Upper lobe of right lung (tissue), 1 donor: ENCODE measurements at regions not wholly inside any gene's neighbourhood (a gene's known extent, or its start where the extent isn't known, plus 50 kb on each side); places are given as distances from the start of the nearest gene placed in this dataset.

ENCODE experiments used
- ATAC-seq: fragments of 200-7000 bp; cut with Tn5 transposase; one replicate; pipeline ENCODE4 v1.9.1; 2020; ENCODE audit warnings: mild to moderate bottlenecking, moderate library complexity
- DNase-seq: peaks from one replicate; pipeline ENCODE4 v3.0.0-alpha.2; 2020
- H3K27ac ChIP-seq: fragments of 200-600 bp; one replicate; pipeline ENCODE4 v1.8.0; 2022
- H3K27me3 ChIP-seq: fragments of 200-600 bp; one replicate; pipeline ENCODE4 v1.8.0; 2022; ENCODE audit warnings: mild to moderate bottlenecking
- H3K36me3 ChIP-seq: fragments of 200-600 bp; one replicate; pipeline ENCODE4 v1.8.0; 2022
- H3K4me1 ChIP-seq: fragments of 200-600 bp; one replicate; pipeline ENCODE4 v1.8.0; 2022
- H3K4me3 ChIP-seq: fragments of 200-600 bp; one replicate; pipeline ENCODE4 v1.8.0; 2022; ENCODE audit warnings: mild to moderate bottlenecking
- H3K9me3 ChIP-seq: fragments of 200-600 bp; one replicate; pipeline ENCODE4 v1.8.0; 2022
- intact Hi-C: fragments of 100-400 bp; cut with DNase I; formaldehyde crosslinking; loops from one replicate; pipeline ENCODE4 v1.11.0; 2022
- TF ChIP-seq, protein P1 (sequence below): fragments of 200-600 bp; IDR thresholded peaks from one replicate; pipeline ENCODE4 v1.8.0; 2022; ENCODE audit warnings: antibody characterized with exemption
- donor health status: DM: no; HTN: yes; CAD: no; lungs with severe emphysema.

GRCh38 chr2:106972782-106973181 is 86.8 kb upstream of the ST6GAL2 start:
- ATAC-seq, result no peak
- intact Hi-C loops, result no loop called here

DNA sequence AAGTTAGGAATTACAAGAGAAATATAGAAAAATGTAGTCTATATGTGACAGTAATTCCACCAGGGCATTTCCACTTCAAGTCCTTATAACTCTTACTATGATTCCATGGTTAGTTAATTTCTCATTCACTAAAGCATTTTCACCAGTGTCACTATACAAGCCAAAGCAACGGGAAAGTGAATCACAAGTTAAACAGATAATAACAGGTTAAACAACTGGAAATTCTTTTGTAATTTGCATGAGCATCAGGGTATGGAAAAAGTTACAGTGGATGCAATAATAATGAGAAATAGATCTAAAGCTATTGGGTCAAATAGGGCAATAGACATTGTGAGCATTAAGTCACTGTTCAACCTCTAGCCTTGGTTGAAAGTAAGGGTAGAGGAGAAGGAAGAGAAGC is 88.9 kb upstream of the ST6GAL2 start:
- H3K27me3 ChIP-seq, result no peaks in the 10 kb centered on the region
- TF ChIP-seq, protein P1, sequence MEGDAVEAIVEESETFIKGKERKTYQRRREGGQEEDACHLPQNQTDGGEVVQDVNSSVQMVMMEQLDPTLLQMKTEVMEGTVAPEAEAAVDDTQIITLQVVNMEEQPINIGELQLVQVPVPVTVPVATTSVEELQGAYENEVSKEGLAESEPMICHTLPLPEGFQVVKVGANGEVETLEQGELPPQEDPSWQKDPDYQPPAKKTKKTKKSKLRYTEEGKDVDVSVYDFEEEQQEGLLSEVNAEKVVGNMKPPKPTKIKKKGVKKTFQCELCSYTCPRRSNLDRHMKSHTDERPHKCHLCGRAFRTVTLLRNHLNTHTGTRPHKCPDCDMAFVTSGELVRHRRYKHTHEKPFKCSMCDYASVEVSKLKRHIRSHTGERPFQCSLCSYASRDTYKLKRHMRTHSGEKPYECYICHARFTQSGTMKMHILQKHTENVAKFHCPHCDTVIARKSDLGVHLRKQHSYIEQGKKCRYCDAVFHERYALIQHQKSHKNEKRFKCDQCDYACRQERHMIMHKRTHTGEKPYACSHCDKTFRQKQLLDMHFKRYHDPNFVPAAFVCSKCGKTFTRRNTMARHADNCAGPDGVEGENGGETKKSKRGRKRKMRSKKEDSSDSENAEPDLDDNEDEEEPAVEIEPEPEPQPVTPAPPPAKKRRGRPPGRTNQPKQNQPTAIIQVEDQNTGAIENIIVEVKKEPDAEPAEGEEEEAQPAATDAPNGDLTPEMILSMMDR, result no peak
- ATAC-seq (no peak), DNase-seq (no peak)
- intact Hi-C loops, result no loop called here
- no peak overlapping the region for H3K4me3 ChIP-seq
- no peaks in the 10 kb centered on the region for H3K9me3 ChIP-seq
- no peak overlapping the region for H3K27ac ChIP-seq
- H3K4me1 ChIP-seq, result no peaks in the 10 kb centered on the region
- no peaks in the 10 kb centered on the region for H3K36me3 ChIP-seq

More at GRCh38 chr2:106972782-106973181, 86.8 kb upstream of the ST6GAL2 start:
- Histone ChIP-seq H3K27me3 (no peaks in the 10 kb centered on the region), H3K36me3 (no peaks in the 10 kb centered on the region), H3K4me3 (no peak overlapping the region), H3K27ac (no peak overlapping the region), H3K9me3 (no peaks in the 10 kb centered on the region), H3K4me1 (no peaks in the 10 kb centered on the region)
- TF ChIP-seq, protein P1, result no peak
- no peak for DNase-seq

DNA sequence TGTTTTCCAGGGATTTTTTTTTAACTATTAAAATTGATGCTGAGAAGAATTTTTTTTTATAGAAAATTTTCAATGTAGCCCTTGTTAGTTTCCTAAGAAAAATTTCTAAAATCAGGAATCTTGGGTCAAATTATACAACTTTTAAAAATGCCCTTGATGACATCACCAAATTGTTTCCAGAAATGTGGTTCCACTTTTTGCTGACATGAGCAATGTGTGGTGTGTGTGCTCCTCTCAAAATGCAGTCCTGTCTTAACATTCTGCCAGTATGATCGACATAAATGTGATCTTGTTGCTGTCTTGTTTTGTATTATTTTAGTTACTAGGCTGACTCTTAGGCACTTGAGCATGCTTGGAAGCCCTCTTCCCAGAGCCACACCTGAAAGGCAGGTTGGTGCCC is 89.7 kb upstream of the ST6GAL2 start:
- H3K27ac ChIP-seq, result no peak overlapping the region
- TF ChIP-seq, protein P1, result no peak
- H3K27me3 ChIP-seq, result no peaks in the 10 kb centered on the region
- H3K9me3 ChIP-seq, result no peaks in the 10 kb centered on the region
- H3K4me3 ChIP-seq, result no peak overlapping the region
- DNase-seq (no peak), ATAC-seq (no peak)
- no peaks in the 10 kb centered on the region for H3K4me1 ChIP-seq
- intact Hi-C loops, result no loop called here
- no peaks in the 10 kb centered on the region for H3K36me3 ChIP-seq

- TF ChIP-seq, protein P1, result no peak
- H3K4me1 ChIP-seq, result no peaks in the 10 kb centered on the region
- no peak for ATAC-seq
- H3K9me3 ChIP-seq, result no peaks in the 10 kb centered on the region
- no peaks in the 10 kb centered on the region for H3K36me3 ChIP-seq
- H3K27me3 ChIP-seq, result no peaks in the 10 kb centered on the region
- DNase-seq, result no peak
- H3K27ac ChIP-seq, result no peak overlapping the region
- H3K4me3 ChIP-seq, result no peak overlapping the region
- intact Hi-C loops, result no loop called here
These were observed 90.6 kb upstream of the ST6GAL2 start for GRCh38 chr2:106976548-106976947.

- H3K4me1 ChIP-seq, result no peaks in the 10 kb centered on the region
- DNase-seq, result no peak
- intact Hi-C loops, result no loop called here
- ATAC-seq, result no peak
- H3K36me3 ChIP-seq, result no peaks in the 10 kb centered on the region
- no peaks in the 10 kb centered on the region for H3K27me3 ChIP-seq
- H3K27ac ChIP-seq, result no peak overlapping the region
- H3K9me3 ChIP-seq, result no peaks in the 10 kb centered on the region
- TF ChIP-seq, protein P1, result no peak
- no peak overlapping the region for H3K4me3 ChIP-seq
These were observed 91.8 kb upstream of the ST6GAL2 start for GRCh38 chr2:106977717-106978116.

- Histone ChIP-seq H3K4me3 (no peak overlapping the region), H3K27ac (no peak overlapping the region)
- intact Hi-C loops, result no loop called here
These were observed 92.7 kb upstream of the ST6GAL2 start for GRCh38 chr2:106978647-106979046.

More at GRCh38 chr2:106978647-106979046, 92.7 kb upstream of the ST6GAL2 start:
- TF ChIP-seq, protein P1, result no peak
- no peak for DNase-seq
- no peaks in the 10 kb centered on the region for H3K36me3 ChIP-seq
- H3K4me1 ChIP-seq, result no peaks in the 10 kb centered on the region
- H3K27me3 ChIP-seq, result no peaks in the 10 kb centered on the region
- H3K9me3 ChIP-seq, result no peaks in the 10 kb centered on the region
- ATAC-seq, result no peak
